GM18502 (cell line): ENCODE measurements at regions not wholly inside any gene's neighbourhood (a gene's known extent, or its start where the extent isn't known, plus 50 kb on each side); places are given as distances from the start of the nearest gene placed in this dataset.
"Not testable (repeated sequence)": the region's sequence is repeated elsewhere in the genome, so short reads cannot be mapped to it uniquely, and the experiment has no call there.

Source experiments
- ATAC-seq: cut with Tn5 transposase; IDR thresholded peaks from one replicate; pipeline ENCODE4 v1.9.1; 2021; ENCODE audit warnings: mild to moderate bottlenecking; ENCODE audit not compliant: unreplicated experiment, poor library complexity

- ATAC-seq, result no peak
Observed at GRCh38 chr10:131556061-131556896, 244.8 kb upstream of the TCERG1L start.

- ATAC-seq, result no peak
Observed at GRCh38 chr10:131556897-131557495, 245.5 kb upstream of the TCERG1L start.

GRCh38 chr10:131557956-131558355 lies 246.4 kb upstream of the TCERG1L start:
- ATAC-seq, result not testable (repeated sequence)

DNA sequence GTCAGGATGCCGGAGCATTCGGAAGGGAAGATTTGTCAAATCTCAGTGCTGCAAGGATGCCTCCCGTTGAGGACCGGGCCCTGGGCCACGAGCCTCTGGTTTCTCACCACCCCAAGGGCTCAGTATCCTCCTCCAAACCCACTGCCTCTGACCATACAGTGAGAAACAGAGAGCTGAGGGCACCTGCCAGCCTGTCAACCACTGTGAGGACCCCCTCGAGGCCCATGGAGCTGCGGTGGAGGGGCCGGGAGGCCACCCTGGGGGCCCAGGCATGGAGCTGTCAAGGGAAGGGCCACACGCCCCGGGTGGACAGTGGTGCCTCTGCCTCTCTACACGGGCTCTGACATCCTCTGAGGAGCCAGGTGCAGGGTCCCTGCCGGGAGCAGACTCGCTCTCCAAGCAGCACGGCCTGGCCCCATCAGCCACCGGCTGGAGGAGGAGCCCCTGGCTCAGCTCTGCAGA lies 248.0 kb upstream of the TCERG1L start:
- ATAC-seq, result no peak

- ATAC-seq, result no peak
Observed at GRCh38 chr10:131560166-131560565, 248.6 kb upstream of the TCERG1L start.

- no peak for ATAC-seq
Observed at GRCh38 chr10:131560706-131561355, 249.3 kb upstream of the TCERG1L start.

DNA sequence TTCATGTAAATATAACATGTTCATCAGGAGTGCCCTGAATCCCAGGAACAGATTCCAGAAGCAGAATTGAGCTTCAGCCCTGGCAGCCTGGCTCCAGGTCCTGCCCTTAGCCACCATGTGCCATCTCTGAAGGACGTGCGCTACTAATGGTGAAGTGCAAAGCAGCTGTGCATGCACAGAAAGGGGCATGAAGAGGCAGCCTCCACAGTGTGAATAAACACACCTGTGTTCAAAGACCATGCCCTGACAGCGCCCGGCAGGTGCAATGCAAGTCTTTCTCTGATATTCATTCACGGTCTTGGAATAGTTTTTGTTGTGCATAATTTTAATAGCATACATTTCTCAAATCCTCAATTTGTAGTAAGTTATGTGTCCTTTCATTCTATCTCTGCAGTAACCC lies 250.4 kb upstream of the TCERG1L start:
- no peak for ATAC-seq

- no peak for ATAC-seq
Observed at GRCh38 chr10:131563411-131563810, 251.9 kb upstream of the TCERG1L start.

- no peak for ATAC-seq
Observed at GRCh38 chr10:131567279-131568162, 256.0 kb upstream of the TCERG1L start.

DNA sequence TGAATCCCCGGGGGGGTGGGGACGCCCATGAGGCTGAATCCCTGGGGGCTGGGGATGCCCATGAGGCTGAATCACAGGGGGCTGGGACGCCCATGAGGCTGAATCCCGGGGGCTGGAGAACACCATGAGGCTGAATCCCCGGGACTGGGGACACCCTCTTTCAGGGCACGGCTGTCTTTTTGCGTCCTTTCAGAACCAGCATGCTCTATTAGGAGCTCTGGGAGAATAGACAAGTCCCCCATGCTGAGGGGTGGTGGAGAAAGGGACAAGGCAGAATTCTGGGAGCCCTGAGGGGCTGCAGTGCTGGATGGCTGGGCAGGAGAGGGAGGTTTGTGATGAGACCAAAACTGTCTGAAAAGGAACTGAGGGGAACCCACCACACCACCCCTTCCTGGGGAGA lies 257.3 kb upstream of the TCERG1L start:
- no peak for ATAC-seq

- no peak for ATAC-seq
Observed at GRCh38 chr10:131569851-131570715, 258.6 kb upstream of the TCERG1L start.

DNA sequence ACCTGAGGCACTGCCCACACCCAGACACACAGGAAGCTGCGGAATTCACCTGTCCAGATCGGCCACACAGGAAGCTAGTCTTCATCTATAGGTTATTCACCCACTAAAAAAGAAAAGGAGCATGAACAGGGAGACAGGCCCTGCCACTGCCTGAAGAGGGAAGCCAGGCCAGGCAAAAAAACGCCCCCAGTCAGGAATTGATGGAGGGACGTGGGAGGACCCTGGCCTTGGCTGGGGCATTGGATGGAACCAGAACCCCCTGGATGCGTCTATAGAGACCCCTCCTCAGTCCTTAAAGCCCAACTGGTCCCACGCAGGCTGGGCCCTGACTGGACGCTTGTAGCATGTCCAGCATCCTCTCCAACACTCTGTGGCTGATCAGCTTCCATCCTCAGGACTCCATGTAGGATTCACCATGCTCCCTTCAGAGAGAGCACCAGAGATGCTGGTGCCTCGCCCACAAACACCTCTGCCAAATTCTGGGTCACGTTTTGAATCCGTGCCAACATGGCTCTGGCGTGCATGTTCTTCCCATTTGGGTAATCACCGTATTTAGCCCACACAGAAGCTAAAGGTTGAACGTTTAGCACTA lies 259.3 kb upstream of the TCERG1L start:
- no peak for ATAC-seq

- no peak for ATAC-seq
Observed at GRCh38 chr10:131571346-131571745, 259.8 kb upstream of the TCERG1L start.

DNA sequence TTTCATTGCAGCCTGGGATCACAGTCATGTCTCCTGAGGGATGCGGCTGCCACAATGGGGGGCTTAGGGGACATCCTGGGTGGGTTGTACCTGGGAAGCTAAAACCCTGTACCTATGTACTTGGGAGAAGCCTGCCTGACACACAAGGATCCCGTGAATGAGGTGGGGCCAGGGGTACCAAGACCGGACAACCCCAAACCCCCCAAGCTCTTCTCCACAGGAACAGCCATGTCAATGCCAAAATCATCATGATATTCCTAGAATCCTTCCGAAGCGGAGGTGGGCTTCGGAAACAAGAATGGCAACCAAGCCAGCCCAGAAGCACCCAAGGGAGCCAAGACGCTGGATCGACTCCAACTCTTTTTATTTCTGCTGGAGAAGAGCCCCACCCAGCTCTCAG lies 260.3 kb upstream of the TCERG1L start:
- no peak for ATAC-seq

DNA sequence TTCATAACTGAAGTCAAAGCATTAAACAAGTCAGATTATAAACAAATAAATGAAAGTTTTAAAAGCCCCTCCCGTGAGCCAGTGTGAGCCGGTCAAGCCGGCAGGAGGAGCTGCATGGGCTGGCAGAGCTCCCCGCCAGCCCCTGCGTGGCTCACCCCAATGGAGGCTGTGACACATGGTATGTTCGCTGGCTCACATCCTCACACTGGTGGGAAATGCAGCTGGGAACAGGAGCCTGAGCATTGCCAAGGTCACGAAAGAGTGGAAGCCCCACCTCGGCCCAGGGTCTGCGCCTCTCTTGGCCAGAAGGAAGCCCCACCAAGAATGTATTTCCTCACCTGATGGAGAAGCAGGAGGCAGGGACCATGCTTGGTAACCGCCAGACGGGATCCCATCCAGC lies 261.7 kb upstream of the TCERG1L start:
- no peak for ATAC-seq

DNA sequence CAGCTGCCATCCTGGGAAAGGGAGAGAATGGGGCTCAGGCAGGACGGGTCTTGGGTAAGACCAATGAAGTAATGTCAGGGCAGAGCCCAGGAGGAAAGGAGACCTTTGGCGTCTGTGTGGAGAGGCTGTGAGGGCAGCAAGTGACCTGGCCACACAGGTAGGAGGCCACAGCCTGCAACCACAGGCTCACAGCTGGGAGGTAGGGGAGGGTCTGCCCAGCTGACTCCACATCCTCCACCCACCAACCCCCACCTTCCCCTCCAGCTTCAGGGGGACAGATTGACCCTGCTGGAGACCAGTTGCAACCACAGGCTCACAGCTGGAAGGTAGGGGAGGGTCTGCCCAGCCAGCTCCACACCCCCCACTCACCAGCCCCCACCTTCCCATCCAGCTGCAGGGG lies 262.2 kb upstream of the TCERG1L start:
- no peak for ATAC-seq

GRCh38 chr10:131574363-131574706 lies 262.8 kb upstream of the TCERG1L start:
- no peak for ATAC-seq

DNA sequence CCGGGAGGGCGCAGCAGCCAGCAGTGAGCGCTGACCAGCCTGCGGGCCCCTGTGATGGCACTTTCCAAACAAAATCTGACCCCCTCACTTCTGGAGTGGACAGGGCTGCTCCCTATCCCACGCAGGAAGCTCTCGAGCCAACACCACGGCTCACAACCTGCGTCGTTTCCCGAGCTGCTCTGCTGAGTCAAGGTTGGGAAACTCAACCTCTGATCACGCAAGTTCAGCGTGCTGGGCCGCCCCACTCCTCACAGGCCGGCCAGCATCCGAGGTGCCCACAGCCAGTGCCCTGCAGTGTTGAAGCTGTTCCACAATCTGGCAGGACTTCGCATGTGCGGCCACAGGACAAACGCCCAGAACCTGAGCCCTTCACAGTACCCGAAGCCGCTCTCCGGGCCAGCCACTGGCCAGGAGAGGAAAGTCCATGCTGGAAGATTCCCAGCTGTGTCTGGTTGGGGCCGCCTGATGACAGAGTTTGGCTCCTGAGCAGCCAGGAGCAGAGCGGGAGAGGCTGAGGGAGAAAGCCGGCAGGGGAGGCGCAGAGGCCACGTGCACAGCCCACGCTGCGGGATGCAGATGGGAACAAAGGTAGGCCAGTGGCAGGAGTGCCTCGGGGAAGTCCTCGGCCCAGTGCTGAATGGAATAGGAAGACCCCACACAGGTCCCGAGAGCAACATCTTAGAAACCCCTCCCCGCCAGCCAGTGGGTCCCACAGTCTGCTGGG lies 263.3 kb upstream of the TCERG1L start:
- ATAC-seq, result no peak

GRCh38 chr10:131575877-131576276 lies 264.4 kb upstream of the TCERG1L start:
- no peak for ATAC-seq
